ENCODE measurements at regions not wholly inside any gene's neighbourhood (a gene's known extent, or its start where the extent isn't known, plus 50 kb on each side); places are given as distances from the start of the nearest gene placed in this dataset.

DNA sequence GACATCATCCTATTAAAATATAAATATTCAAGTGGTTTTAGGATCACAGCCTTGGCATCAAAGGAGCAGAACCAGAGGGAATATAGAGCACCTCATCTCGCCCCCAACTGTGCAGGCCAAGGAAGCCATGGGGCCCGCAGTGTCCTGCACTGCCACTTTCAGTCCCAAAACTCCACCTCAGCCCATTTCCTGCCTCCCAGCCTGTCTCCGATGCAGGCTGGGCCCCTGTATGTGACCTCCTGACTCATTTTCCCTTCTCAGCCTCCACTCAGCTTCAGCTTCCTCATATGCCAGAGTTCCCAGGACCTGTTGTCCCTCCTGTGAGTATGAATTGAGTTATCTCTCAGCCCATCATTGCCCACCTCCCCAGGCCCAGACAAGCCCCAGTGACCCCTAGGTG, 72.9 kb upstream of the GLI2 start:
- TF ChIP-seq, protein P1, sequence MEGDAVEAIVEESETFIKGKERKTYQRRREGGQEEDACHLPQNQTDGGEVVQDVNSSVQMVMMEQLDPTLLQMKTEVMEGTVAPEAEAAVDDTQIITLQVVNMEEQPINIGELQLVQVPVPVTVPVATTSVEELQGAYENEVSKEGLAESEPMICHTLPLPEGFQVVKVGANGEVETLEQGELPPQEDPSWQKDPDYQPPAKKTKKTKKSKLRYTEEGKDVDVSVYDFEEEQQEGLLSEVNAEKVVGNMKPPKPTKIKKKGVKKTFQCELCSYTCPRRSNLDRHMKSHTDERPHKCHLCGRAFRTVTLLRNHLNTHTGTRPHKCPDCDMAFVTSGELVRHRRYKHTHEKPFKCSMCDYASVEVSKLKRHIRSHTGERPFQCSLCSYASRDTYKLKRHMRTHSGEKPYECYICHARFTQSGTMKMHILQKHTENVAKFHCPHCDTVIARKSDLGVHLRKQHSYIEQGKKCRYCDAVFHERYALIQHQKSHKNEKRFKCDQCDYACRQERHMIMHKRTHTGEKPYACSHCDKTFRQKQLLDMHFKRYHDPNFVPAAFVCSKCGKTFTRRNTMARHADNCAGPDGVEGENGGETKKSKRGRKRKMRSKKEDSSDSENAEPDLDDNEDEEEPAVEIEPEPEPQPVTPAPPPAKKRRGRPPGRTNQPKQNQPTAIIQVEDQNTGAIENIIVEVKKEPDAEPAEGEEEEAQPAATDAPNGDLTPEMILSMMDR (IDR thresholded peaks at IDR 0.05; ENCODE audit: low read depth, low read length), result no peak
- no peak overlapping the region for H3K4me3 ChIP-seq (ENCODE audit: low read depth, low read length)
- no peak for DNase-seq (ENCODE audit: low read depth, low spot score)
- in situ Hi-C loops (cut with HindIII; ENCODE audit: low sequenced_read_pairs), result no loop called here

DNA sequence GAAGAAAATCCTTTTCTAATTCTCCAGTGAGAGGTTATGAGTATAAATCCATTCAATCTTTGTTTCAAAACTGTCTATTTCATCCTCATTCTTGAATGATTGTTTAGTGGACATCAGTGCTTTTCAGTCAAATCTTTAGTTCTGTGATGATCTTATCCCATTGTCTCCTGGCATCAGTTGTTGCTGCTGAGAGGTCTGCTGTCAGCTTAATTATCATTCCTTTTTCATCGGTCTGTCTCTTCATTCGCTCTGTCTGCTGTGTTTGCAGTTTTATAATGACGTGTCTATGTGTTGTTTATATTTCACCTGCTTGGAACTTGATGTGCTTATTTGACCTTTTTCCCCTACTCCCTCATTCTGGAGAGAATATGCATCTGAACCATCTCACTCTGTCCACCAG, 69.2 kb upstream of the GLI2 start:
- no peak overlapping the region for H3K4me3 ChIP-seq (ENCODE audit: low read depth, low read length)
- no peak for DNase-seq (ENCODE audit: low read depth, low spot score)
- TF ChIP-seq, protein P1 (IDR thresholded peaks at IDR 0.05; ENCODE audit: low read depth, low read length), result no peak
- in situ Hi-C loops (cut with HindIII; ENCODE audit: low sequenced_read_pairs), result no loop called here

DNA sequence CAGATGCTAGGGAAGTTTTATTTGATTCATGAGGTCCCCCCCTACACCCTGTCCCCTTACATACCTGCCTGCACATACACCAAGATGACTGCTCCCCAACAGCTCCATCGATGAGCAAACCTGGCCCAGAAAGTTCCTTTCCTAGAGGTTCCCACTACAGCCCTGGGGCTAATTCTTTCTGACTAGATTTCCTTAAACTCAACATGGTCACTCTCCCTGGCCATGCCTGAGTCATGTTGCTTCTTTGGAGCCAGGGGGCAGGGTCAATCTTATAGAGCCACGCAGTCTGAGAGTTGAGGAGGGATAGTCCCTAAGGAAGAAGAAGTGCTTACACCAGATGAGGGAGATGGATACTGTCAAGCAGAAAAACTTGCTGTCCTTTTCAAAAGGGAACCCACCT, 67.7 kb upstream of the GLI2 start:
- H3K4me3 ChIP-seq (ENCODE audit: low read depth, low read length), result no peak overlapping the region
- DNase-seq (ENCODE audit: low read depth, low spot score), result no peak
- TF ChIP-seq, protein P1 (IDR thresholded peaks at IDR 0.05; ENCODE audit: low read depth, low read length), result no peak
- in situ Hi-C loops (cut with HindIII; ENCODE audit: low sequenced_read_pairs), result no loop called here

DNA sequence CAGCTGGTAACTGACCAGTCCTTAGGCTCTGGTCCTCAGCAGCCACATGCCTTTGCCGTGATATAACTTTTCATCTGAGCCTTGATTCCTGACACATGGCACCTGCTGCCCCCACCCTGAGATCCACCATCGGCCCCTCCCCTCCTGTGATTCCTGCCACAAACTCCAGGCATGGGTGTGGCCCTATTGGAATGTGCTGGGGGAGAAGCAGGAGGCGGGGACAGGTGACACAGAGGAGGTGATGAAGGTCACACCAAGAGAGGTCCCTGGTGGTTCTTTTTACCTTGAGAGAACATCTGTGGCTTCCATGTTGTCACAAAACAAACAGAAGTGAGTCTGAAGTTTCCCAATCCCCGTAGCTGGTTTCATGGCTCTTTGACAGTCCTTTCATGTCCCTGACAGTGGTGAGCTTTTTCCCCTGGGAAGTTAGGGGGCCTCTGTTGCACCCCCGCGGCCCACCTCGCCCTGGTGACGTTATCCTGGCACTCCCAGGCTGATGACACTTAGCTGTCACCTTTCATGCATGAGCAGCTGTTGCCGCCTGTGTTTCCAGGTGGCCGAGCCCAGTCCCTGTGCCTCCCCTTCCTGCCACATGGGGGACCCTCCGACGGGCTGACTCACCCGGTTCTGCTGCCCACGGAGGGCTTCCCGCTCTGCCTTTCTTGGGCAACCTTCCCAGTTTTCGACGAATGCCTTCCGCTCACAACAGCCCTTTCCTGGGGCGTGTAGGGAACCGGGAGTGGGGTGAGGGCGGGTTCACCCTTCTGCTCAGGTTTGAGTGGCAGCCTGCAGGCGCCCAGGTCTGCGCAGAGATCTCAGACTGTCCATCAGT, 66.3 kb upstream of the GLI2 start:
- H3K4me3 ChIP-seq (ENCODE audit: low read depth, low read length), result no peak overlapping the region
- DNase-seq (ENCODE audit: low read depth, low spot score), result no peak
- in situ Hi-C loops (cut with HindIII; ENCODE audit: low sequenced_read_pairs), result no loop called here
- TF ChIP-seq, protein P1 (IDR thresholded peaks at IDR 0.05; ENCODE audit: low read depth, low read length), result peak; percentile 38

DNA sequence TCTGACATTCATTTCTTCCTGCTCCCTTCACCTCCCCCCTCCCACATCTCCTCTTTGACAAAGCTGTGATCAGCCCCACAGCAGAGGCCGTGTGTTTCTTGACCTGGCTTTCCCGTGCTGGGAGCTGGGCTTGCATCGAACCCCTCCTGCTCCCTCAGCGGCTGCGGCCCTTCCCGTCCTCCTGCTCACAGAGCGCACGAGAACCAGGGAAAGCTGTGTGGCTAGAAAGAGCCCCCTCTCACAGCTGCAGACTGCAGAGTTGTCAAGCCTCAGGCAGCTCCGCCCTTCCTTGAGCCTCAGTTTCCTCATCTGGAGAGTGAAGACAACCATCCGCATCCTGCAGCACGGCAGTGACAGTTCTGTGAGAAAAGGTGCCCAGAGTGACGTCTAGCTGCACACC, 65.7 kb upstream of the GLI2 start:
- TF ChIP-seq, protein P1 (IDR thresholded peaks at IDR 0.05; ENCODE audit: low read depth, low read length), result no peak
- no peak for DNase-seq (ENCODE audit: low read depth, low spot score)
- in situ Hi-C loops (cut with HindIII; ENCODE audit: low sequenced_read_pairs), result no loop called here
- H3K4me3 ChIP-seq (ENCODE audit: low read depth, low read length), result no peak overlapping the region

DNA sequence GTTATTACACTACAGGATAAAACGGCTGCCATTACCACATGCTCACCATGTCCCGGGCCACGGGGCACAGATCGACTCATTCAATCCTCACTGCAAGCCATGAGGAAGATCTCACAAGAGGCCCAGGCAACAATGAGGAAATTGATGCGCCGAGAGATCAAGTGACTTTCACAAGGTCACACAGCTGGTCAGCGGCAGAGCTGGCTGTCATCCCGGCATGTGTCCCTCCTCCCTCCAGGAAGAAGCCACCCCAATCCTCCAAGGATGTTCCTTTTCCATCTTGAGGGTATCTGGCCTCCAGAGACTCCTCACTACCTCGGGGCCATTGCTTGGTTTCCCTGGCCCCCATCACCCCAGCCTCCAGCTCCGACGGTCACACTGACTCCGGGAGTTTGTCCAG, 65.3 kb upstream of the GLI2 start:
- H3K4me3 ChIP-seq (ENCODE audit: low read depth, low read length), result no peak overlapping the region
- TF ChIP-seq, protein P1 (IDR thresholded peaks at IDR 0.05; ENCODE audit: low read depth, low read length), result no peak
- in situ Hi-C loops (cut with HindIII; ENCODE audit: low sequenced_read_pairs), result no loop called here
- no peak for DNase-seq (ENCODE audit: low read depth, low spot score)

Data from astrocyte of the spinal cord (primary cell).